GM13977 (cell line): ENCODE measurements at regions not wholly inside any gene's neighbourhood (a gene's known extent, or its start where the extent isn't known, plus 50 kb on each side); places are given as distances from the start of the nearest gene placed in this dataset.

ENCODE experiments used
- DNase-seq: peaks from one replicate; pipeline ENCODE4 v3.0.0; 2012; ENCODE audit warnings: low spot score
- in situ Hi-C: fragments of 300-500 bp; cut with MboI; formaldehyde crosslinking; loops from one replicate; pipeline ENCODE4 v1.12.0; 2022; ENCODE audit warnings: low sequenced_read_pairs, low pct_unique_long_range_greater_than_20kb, mixed read lengths, inconsistent platforms; ENCODE audit not compliant: unreplicated experiment
- TF ChIP-seq, protein P1 (sequence below): IDR thresholded peaks from 2 replicates; pipeline ENCODE4 v1.5.1; 2012; ENCODE audit warnings: mild to moderate bottlenecking, control low read depth; ENCODE audit not compliant: insufficient read depth; ENCODE audit errors: extremely low read depth, missing control alignments

GRCh38 chr7:68752485-68753178, 845.6 kb upstream of the AUTS2 start:
- no peak for DNase-seq
- TF ChIP-seq, protein P1, sequence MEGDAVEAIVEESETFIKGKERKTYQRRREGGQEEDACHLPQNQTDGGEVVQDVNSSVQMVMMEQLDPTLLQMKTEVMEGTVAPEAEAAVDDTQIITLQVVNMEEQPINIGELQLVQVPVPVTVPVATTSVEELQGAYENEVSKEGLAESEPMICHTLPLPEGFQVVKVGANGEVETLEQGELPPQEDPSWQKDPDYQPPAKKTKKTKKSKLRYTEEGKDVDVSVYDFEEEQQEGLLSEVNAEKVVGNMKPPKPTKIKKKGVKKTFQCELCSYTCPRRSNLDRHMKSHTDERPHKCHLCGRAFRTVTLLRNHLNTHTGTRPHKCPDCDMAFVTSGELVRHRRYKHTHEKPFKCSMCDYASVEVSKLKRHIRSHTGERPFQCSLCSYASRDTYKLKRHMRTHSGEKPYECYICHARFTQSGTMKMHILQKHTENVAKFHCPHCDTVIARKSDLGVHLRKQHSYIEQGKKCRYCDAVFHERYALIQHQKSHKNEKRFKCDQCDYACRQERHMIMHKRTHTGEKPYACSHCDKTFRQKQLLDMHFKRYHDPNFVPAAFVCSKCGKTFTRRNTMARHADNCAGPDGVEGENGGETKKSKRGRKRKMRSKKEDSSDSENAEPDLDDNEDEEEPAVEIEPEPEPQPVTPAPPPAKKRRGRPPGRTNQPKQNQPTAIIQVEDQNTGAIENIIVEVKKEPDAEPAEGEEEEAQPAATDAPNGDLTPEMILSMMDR: no peak
- in situ Hi-C loops: no loop called here

DNA sequence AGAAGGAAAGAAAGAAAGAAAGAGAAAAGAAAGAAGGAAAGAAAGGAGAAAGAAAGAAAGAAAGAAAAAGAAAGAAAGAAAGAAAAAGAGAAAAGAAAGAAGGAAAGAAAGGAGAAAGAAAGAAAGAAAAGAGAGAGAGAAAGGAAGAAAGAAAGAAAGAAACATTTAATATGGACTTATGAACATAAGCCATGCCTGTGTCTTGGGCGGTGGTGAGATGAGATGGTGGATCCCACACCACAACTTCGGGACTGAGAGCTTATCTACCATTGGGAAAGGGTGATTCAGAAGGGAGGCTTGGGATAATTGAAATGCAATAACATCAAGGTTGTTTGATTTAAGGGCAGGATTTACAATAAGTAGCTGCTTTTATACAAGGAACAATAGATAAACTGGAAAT, 843.9 kb upstream of the AUTS2 start:
- TF ChIP-seq, protein P1: no peak

DNA sequence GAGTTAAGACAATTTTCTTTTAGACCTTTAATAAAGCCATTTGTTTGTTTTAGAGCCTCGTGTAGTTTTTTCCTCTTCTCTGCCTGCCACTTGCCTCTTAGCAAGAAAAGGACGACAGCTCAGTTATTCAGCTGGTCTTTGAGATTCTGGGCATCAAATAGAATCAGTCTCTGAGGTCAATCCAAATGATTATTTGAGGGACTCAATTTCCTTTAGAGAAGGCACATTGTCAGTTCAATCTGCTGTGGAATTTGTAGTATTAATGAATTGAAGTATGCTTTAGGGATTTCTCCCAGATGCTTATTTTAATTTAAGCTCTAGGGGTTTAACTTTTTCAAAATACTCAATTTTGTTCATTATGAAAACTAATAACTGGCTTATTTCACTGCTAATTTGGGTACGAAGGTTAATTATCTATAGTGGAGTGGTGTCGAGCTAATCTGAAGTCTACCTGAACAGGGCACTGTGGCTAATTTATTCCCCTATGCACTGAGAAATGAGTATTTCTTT, 841.2 kb upstream of the AUTS2 start:
- TF ChIP-seq, protein P1: no peak
- DNase-seq: no peak
- in situ Hi-C loops: no loop called here

More for the DNA sequence above, 843.9 kb upstream of the AUTS2 start:
- no peak for DNase-seq
- in situ Hi-C loops: no loop called here

GRCh38 chr7:68760556-68760955, 837.7 kb upstream of the AUTS2 start:
- in situ Hi-C loops: no loop called here
- no peak for DNase-seq
- TF ChIP-seq, protein P1: no peak

DNA sequence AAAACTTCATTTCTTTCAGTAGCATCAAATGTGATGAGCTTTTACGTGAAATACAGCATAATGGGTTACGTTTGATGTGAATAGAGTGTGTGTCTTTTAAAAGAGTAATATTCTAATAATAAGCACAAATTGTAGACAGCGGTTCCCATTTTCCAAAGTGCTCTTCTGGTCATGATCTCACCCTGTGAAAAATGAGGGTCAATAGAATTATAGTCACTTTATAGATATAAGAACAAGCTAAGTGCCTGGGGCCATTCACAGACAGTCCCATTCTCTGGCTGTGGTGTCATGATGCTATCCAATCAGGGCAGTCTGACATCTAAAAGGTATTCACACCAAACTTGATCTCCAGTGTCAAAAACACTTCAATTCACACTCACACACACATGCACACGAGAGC, 830.8 kb upstream of the AUTS2 start:
- no peak for DNase-seq
- in situ Hi-C loops: no loop called here
- TF ChIP-seq, protein P1: no peak

DNA sequence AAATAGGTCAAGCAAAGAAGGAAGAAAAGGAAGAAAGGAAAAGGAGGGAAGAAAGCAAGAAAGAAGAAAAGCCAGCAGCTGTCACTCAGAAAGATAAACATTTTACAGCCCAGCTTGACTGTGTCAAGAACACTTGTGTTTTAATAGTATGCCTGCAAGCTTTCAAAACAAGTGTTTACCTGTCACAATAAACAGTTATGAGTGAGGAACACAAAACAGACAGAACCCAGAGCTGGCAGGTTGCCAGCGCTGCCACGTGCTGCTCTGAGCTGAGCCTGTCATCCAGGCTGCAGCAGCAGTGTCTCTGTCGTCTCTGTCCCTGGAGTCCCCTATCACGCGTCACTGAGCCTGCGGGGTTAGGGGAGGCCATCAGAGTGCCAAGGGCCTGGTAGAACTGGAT, 827.6 kb upstream of the AUTS2 start:
- TF ChIP-seq, protein P1: no peak
- no peak for DNase-seq
- in situ Hi-C loops: no loop called here
